ENCODE measurements at regions not wholly inside any gene's neighbourhood (a gene's known extent, or its start where the extent isn't known, plus 50 kb on each side); places are given as distances from the start of the nearest gene placed in this dataset.
"Not testable (repeated sequence)": the region's sequence is repeated elsewhere in the genome, so short reads cannot be mapped to it uniquely, and the experiment has no call there.

- no peak overlapping the region for H3K4me3 ChIP-seq (ENCODE audit: low read depth in 1 of 2, low read length in 2 of 2)
- no peaks in the 10 kb centered on the region for H3K27me3 ChIP-seq (ENCODE audit: control insufficient read depth in 1 of 2, insufficient read depth in 2 of 2, low read length in 2 of 2)
- no peaks in the 10 kb centered on the region for H3K9me3 ChIP-seq (ENCODE audit: control insufficient read depth in 1 of 2, low read length in 2 of 2)
- H3K4me1 ChIP-seq (ENCODE audit: control insufficient read depth in 1 of 2, insufficient read depth in 2 of 2, low read length in 2 of 2), result peaks cover 1 to 5% of the 10 kb centered on the region in 2 donors
- no peak overlapping the region for H3K27ac ChIP-seq (ENCODE audit: low read depth, low read length)
- no peak overlapping the region for H3K9ac ChIP-seq (ENCODE audit: low read depth in 1 of 2, low read length in 2 of 2)
- no peaks in the 10 kb centered on the region for H3K36me3 ChIP-seq (ENCODE audit: control insufficient read depth in 1 of 2, insufficient read depth in 2 of 2, low read length in 2 of 2)
Observed at GRCh38 chr16:85528528-85529387, 84.4 kb upstream of the GSE1 start.

GRCh38 chr16:85529489-85530369, 83.4 kb upstream of the GSE1 start:
- no peaks in the 10 kb centered on the region for H3K36me3 ChIP-seq (ENCODE audit: control insufficient read depth in 1 of 2, insufficient read depth in 2 of 2, low read length in 2 of 2)
- no peak overlapping the region for H3K9ac ChIP-seq (ENCODE audit: low read depth in 1 of 2, low read length in 2 of 2)
- peaks cover 3 to 7% of the 10 kb centered on the region in 2 donors for H3K4me1 ChIP-seq (ENCODE audit: control insufficient read depth in 1 of 2, insufficient read depth in 2 of 2, low read length in 2 of 2)
- H3K4me3 ChIP-seq (ENCODE audit: low read depth in 1 of 2, low read length in 2 of 2), result no peak overlapping the region
- no peaks in the 10 kb centered on the region for H3K27me3 ChIP-seq (ENCODE audit: control insufficient read depth in 1 of 2, insufficient read depth in 2 of 2, low read length in 2 of 2)
- no peaks in the 10 kb centered on the region for H3K9me3 ChIP-seq (ENCODE audit: control insufficient read depth in 1 of 2, low read length in 2 of 2)
- H3K27ac ChIP-seq (ENCODE audit: low read depth, low read length), result no peak overlapping the region

- Histone ChIP-seq H3K27ac (ENCODE audit: low read depth, low read length) (no peak overlapping the region), H3K9ac (ENCODE audit: low read depth in 1 of 2, low read length in 2 of 2) (no peak overlapping the region), H3K4me1 (ENCODE audit: control insufficient read depth in 1 of 2, insufficient read depth in 2 of 2, low read length in 2 of 2) (peaks cover 9 to 13% of the 10 kb centered on the region in 2 donors), H3K27me3 (ENCODE audit: control insufficient read depth in 1 of 2, insufficient read depth in 2 of 2, low read length in 2 of 2) (no peaks in the 10 kb centered on the region), H3K9me3 (ENCODE audit: control insufficient read depth in 1 of 2, low read length in 2 of 2) (no peaks in the 10 kb centered on the region), H3K4me3 (ENCODE audit: low read depth in 1 of 2, low read length in 2 of 2) (no peak overlapping the region), H3K36me3 (ENCODE audit: control insufficient read depth in 1 of 2, insufficient read depth in 2 of 2, low read length in 2 of 2) (no peaks in the 10 kb centered on the region)
Observed at GRCh38 chr16:85530370-85530739, 82.8 kb upstream of the GSE1 start.

DNA sequence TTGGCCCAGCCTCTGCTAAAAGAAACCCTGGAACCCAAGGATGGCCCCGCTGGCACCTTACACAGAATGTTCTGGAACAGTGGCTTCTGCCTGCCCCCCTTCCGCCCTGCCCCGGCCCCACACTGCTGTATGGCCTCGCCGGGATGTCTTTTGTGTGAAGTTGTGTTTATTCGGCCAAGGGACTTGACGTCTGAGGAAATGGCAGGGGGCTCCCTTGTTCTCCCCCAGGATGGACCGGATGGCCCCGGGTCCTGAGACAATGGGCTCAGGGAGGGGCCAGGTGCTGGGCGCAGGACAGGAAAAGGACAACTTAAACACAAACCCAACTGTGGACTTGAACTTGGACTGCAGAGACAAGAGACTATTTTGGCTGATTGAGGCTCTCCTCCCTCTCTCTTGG, 81.6 kb upstream of the GSE1 start:
- Histone ChIP-seq H3K9ac (ENCODE audit: low read depth in 1 of 2, low read length in 2 of 2) (no peak overlapping the region), H3K36me3 (ENCODE audit: control insufficient read depth in 1 of 2, insufficient read depth in 2 of 2, low read length in 2 of 2) (no peaks in the 10 kb centered on the region), H3K4me1 (ENCODE audit: control insufficient read depth in 1 of 2, insufficient read depth in 2 of 2, low read length in 2 of 2) (peaks cover 20 to 23% of the 10 kb centered on the region in 2 donors), H3K27ac (ENCODE audit: low read depth, low read length) (no peak overlapping the region), H3K9me3 (ENCODE audit: control insufficient read depth in 1 of 2, low read length in 2 of 2) (no peaks in the 10 kb centered on the region), H3K4me3 (ENCODE audit: low read depth in 1 of 2, low read length in 2 of 2) (no peak overlapping the region), H3K27me3 (ENCODE audit: control insufficient read depth in 1 of 2, insufficient read depth in 2 of 2, low read length in 2 of 2) (no peaks in the 10 kb centered on the region)

- no peak overlapping the region for H3K9ac ChIP-seq (ENCODE audit: low read depth in 1 of 2, low read length in 2 of 2)
- no peak overlapping the region for H3K27ac ChIP-seq (ENCODE audit: low read depth, low read length)
- no peaks in the 10 kb centered on the region for H3K36me3 ChIP-seq (ENCODE audit: control insufficient read depth in 1 of 2, insufficient read depth in 2 of 2, low read length in 2 of 2)
- H3K4me1 ChIP-seq (ENCODE audit: control insufficient read depth in 1 of 2, insufficient read depth in 2 of 2, low read length in 2 of 2), result peaks cover 27 to 29% of the 10 kb centered on the region in 2 donors
- no peaks in the 10 kb centered on the region for H3K9me3 ChIP-seq (ENCODE audit: control insufficient read depth in 1 of 2, low read length in 2 of 2)
- H3K27me3 ChIP-seq (ENCODE audit: control insufficient read depth in 1 of 2, insufficient read depth in 2 of 2, low read length in 2 of 2), result no peaks in the 10 kb centered on the region
- no peak overlapping the region for H3K4me3 ChIP-seq (ENCODE audit: low read depth in 1 of 2, low read length in 2 of 2)
Observed at GRCh38 chr16:85532147-85532546, 81.0 kb upstream of the GSE1 start.

GRCh38 chr16:85533593-85533992, 79.5 kb upstream of the GSE1 start:
- not testable (repeated sequence) for H3K9ac ChIP-seq (ENCODE audit: low read depth in 1 of 2, low read length in 2 of 2); H3K9me3 ChIP-seq (ENCODE audit: control insufficient read depth in 1 of 2, low read length in 2 of 2); H3K36me3 ChIP-seq (ENCODE audit: control insufficient read depth in 1 of 2, insufficient read depth in 2 of 2, low read length in 2 of 2); H3K27ac ChIP-seq (ENCODE audit: low read depth, low read length); H3K4me3 ChIP-seq (ENCODE audit: low read depth in 1 of 2, low read length in 2 of 2); H3K27me3 ChIP-seq (ENCODE audit: control insufficient read depth in 1 of 2, insufficient read depth in 2 of 2, low read length in 2 of 2)
- H3K4me1 ChIP-seq (ENCODE audit: control insufficient read depth in 1 of 2, insufficient read depth in 2 of 2, low read length in 2 of 2), result peaks cover 41 to 43% of the 10 kb centered on the region in 2 donors

GRCh38 chr16:85534536-85535351, 78.4 kb upstream of the GSE1 start:
- Histone ChIP-seq H3K27me3 (ENCODE audit: control insufficient read depth in 1 of 2, insufficient read depth in 2 of 2, low read length in 2 of 2) (no peaks in the 10 kb centered on the region), H3K27ac (ENCODE audit: low read depth, low read length) (no peak overlapping the region), H3K9me3 (ENCODE audit: control insufficient read depth in 1 of 2, low read length in 2 of 2) (peaks cover 0 to 3% of the 10 kb centered on the region in 2 donors), H3K4me3 (ENCODE audit: low read depth in 1 of 2, low read length in 2 of 2) (peak overlapping the region in 1 of 2 donors; percentile 16), H3K9ac (ENCODE audit: low read depth in 1 of 2, low read length in 2 of 2) (peak overlapping the region in 1 of 2 donors; percentile 51), H3K36me3 (ENCODE audit: control insufficient read depth in 1 of 2, insufficient read depth in 2 of 2, low read length in 2 of 2) (no peaks in the 10 kb centered on the region), H3K4me1 (ENCODE audit: control insufficient read depth in 1 of 2, insufficient read depth in 2 of 2, low read length in 2 of 2) (peaks cover 44 to 45% of the 10 kb centered on the region in 2 donors)

GRCh38 chr16:85535352-85536072, 77.6 kb upstream of the GSE1 start:
- Histone ChIP-seq H3K9ac (ENCODE audit: low read depth in 1 of 2, low read length in 2 of 2) (peak overlapping the region in 1 of 2 donors; percentile 51), H3K4me3 (ENCODE audit: low read depth in 1 of 2, low read length in 2 of 2) (peak overlapping the region in 1 of 2 donors; percentile 16), H3K27me3 (ENCODE audit: control insufficient read depth in 1 of 2, insufficient read depth in 2 of 2, low read length in 2 of 2) (no peaks in the 10 kb centered on the region), H3K4me1 (ENCODE audit: control insufficient read depth in 1 of 2, insufficient read depth in 2 of 2, low read length in 2 of 2) (peaks cover 44 to 45% of the 10 kb centered on the region in 2 donors), H3K36me3 (ENCODE audit: control insufficient read depth in 1 of 2, insufficient read depth in 2 of 2, low read length in 2 of 2) (no peaks in the 10 kb centered on the region), H3K27ac (ENCODE audit: low read depth, low read length) (no peak overlapping the region), H3K9me3 (ENCODE audit: control insufficient read depth in 1 of 2, low read length in 2 of 2) (peaks cover 2 to 7% of the 10 kb centered on the region in 2 donors)

- Histone ChIP-seq H3K9me3 (ENCODE audit: control insufficient read depth in 1 of 2, low read length in 2 of 2) (peaks cover 2 to 7% of the 10 kb centered on the region in 2 donors), H3K27me3 (ENCODE audit: control insufficient read depth in 1 of 2, insufficient read depth in 2 of 2, low read length in 2 of 2) (no peaks in the 10 kb centered on the region), H3K4me3 (ENCODE audit: low read depth in 1 of 2, low read length in 2 of 2) (peak overlapping the region in 1 of 2 donors; percentile 16), H3K4me1 (ENCODE audit: control insufficient read depth in 1 of 2, insufficient read depth in 2 of 2, low read length in 2 of 2) (peaks cover 44 to 45% of the 10 kb centered on the region in 2 donors), H3K9ac (ENCODE audit: low read depth in 1 of 2, low read length in 2 of 2) (no peak overlapping the region), H3K36me3 (ENCODE audit: control insufficient read depth in 1 of 2, insufficient read depth in 2 of 2, low read length in 2 of 2) (no peaks in the 10 kb centered on the region), H3K27ac (ENCODE audit: low read depth, low read length) (no peak overlapping the region)
Observed at GRCh38 chr16:85536073-85536410, 77.1 kb upstream of the GSE1 start.

Data from duodenal mucosa (tissue), 2 donors.